Central memory CD8-positive, alpha-beta T cell (primary cell): ENCODE measurements at regions not wholly inside any gene's neighbourhood (a gene's known extent, or its start where the extent isn't known, plus 50 kb on each side); places are given as distances from the start of the nearest gene placed in this dataset.

Experiments used
- ATAC-seq: fragments of 150-1000 bp; cut with Tn5 transposase; replicated peaks from 2 replicates; pipeline ENCODE4 v1.10.0; 2022; ENCODE audit warnings: mild to moderate bottlenecking, moderate FRiP score, moderate number of reproducible peaks; ENCODE audit not compliant: poor library complexity, severe bottlenecking; ENCODE audit errors: extremely low read depth
- DNase-seq, 2 donors: peaks; one replicate each; pipeline ENCODE4 v3.0.0; 2021; ENCODE audit warnings: low spot score in 2 of 2
- H3K27ac Mint-ChIP-seq: one replicate; pipeline ENCODE4 v1.8.0; 2022; ENCODE audit warnings: low read depth, mild to moderate bottlenecking, moderate library complexity, mixed read lengths
- H3K27me3 Mint-ChIP-seq: one replicate; pipeline ENCODE4 v1.8.0; 2022; ENCODE audit warnings: mixed read lengths
- H3K36me3 Mint-ChIP-seq: one replicate; pipeline ENCODE4 v1.8.0; 2022; ENCODE audit warnings: mild to moderate bottlenecking, moderate library complexity, mixed read lengths; ENCODE audit not compliant: insufficient read depth
- H3K4me1 Mint-ChIP-seq: one replicate; pipeline ENCODE4 v1.8.0; 2022; ENCODE audit warnings: mixed read lengths
- H3K4me3 Mint-ChIP-seq: one replicate; pipeline ENCODE4 v1.8.0; 2022; ENCODE audit warnings: mild to moderate bottlenecking, moderate library complexity, mixed read lengths
- H3K9me3 Mint-ChIP-seq: one replicate; pipeline ENCODE4 v1.8.0; 2022; ENCODE audit warnings: mixed read lengths

- ATAC-seq (no peak), DNase-seq (no peak)
- Mint-ChIP-seq H3K4me3 (no peak overlapping the region), H3K4me1 (peaks cover 4% of the 10 kb centered on the region), H3K27ac (no peak overlapping the region), H3K36me3 (no peaks in the 10 kb centered on the region), H3K9me3 (no peaks in the 10 kb centered on the region), H3K27me3 (no peaks in the 10 kb centered on the region)
These were observed 62.8 kb downstream of the FAM9B start for GRCh38 chrX:8971116-8971515.

- Mint-ChIP-seq H3K4me1 (peaks cover 4% of the 10 kb centered on the region), H3K27ac (no peak overlapping the region), H3K9me3 (no peaks in the 10 kb centered on the region), H3K36me3 (no peaks in the 10 kb centered on the region), H3K4me3 (no peak overlapping the region), H3K27me3 (no peaks in the 10 kb centered on the region)
- ATAC-seq (no peak), DNase-seq (no peak)
These were observed 64.5 kb downstream of the FAM9B start for GRCh38 chrX:8969378-8969777.

- no peak overlapping the region for H3K27ac Mint-ChIP-seq
- H3K4me3 Mint-ChIP-seq: no peak overlapping the region
- no peaks in the 10 kb centered on the region for H3K36me3 Mint-ChIP-seq
- no peaks in the 10 kb centered on the region for H3K27me3 Mint-ChIP-seq
- DNase-seq (no peak), ATAC-seq (no peak)
- no peaks in the 10 kb centered on the region for H3K9me3 Mint-ChIP-seq
- peaks cover 4% of the 10 kb centered on the region for H3K4me1 Mint-ChIP-seq
These were observed 66.5 kb downstream of the FAM9B start for GRCh38 chrX:8967461-8967860.

- Mint-ChIP-seq H3K4me3 (no peak overlapping the region), H3K27ac (no peak overlapping the region), H3K36me3 (no peaks in the 10 kb centered on the region), H3K27me3 (peaks cover 31% of the 10 kb centered on the region), H3K4me1 (no peaks in the 10 kb centered on the region), H3K9me3 (no peaks in the 10 kb centered on the region)
- no peak for ATAC-seq
- DNase-seq: no peak
These were observed 72.9 kb downstream of the FAM9B start for GRCh38 chrX:8960957-8961468.

- no peaks in the 10 kb centered on the region for H3K9me3 Mint-ChIP-seq
- H3K27me3 Mint-ChIP-seq: peaks cover 31% of the 10 kb centered on the region
- DNase-seq (no peak), ATAC-seq (no peak)
- H3K4me1 Mint-ChIP-seq: no peaks in the 10 kb centered on the region
- no peak overlapping the region for H3K27ac Mint-ChIP-seq
- H3K4me3 Mint-ChIP-seq: no peak overlapping the region
- no peaks in the 10 kb centered on the region for H3K36me3 Mint-ChIP-seq
These were observed 78.4 kb downstream of the FAM9B start for GRCh38 chrX:8955511-8955910.

- no peak overlapping the region for H3K27ac Mint-ChIP-seq
- ATAC-seq (no peak), DNase-seq (no peak)
These were observed 87.4 kb downstream of the FAM9B start for GRCh38 chrX:8946563-8946962.

GRCh38 chrX:8939322-8939721 lies 94.6 kb downstream of the FAM9B start:
- Mint-ChIP-seq H3K36me3 (no peaks in the 10 kb centered on the region), H3K4me1 (no peaks in the 10 kb centered on the region), H3K4me3 (no peak overlapping the region), H3K27me3 (peaks cover 19% of the 10 kb centered on the region), H3K27ac (no peak overlapping the region), H3K9me3 (no peaks in the 10 kb centered on the region)
- DNase-seq (no peak), ATAC-seq (no peak)

More at GRCh38 chrX:8946563-8946962, 87.4 kb downstream of the FAM9B start:
- Mint-ChIP-seq H3K4me1 (no peaks in the 10 kb centered on the region), H3K4me3 (no peak overlapping the region), H3K36me3 (peaks cover 2% of the 10 kb centered on the region), H3K9me3 (no peaks in the 10 kb centered on the region), H3K27me3 (peaks cover 18% of the 10 kb centered on the region)

GRCh38 chrX:8927701-8928100 lies 106.2 kb downstream of the FAM9B start:
- no peak for DNase-seq
- H3K4me1 Mint-ChIP-seq: no peaks in the 10 kb centered on the region
- H3K27me3 Mint-ChIP-seq: peaks cover 32% of the 10 kb centered on the region
- no peak overlapping the region for H3K27ac Mint-ChIP-seq
- H3K9me3 Mint-ChIP-seq: no peaks in the 10 kb centered on the region
- no peaks in the 10 kb centered on the region for H3K36me3 Mint-ChIP-seq
- H3K4me3 Mint-ChIP-seq: no peak overlapping the region
- ATAC-seq: no peak

- H3K27ac Mint-ChIP-seq: no peak overlapping the region
- no peaks in the 10 kb centered on the region for H3K36me3 Mint-ChIP-seq
- no peaks in the 10 kb centered on the region for H3K4me1 Mint-ChIP-seq
- ATAC-seq (no peak), DNase-seq (no peak)
- H3K4me3 Mint-ChIP-seq: no peak overlapping the region
- no peaks in the 10 kb centered on the region for H3K9me3 Mint-ChIP-seq
- peaks cover 37% of the 10 kb centered on the region for H3K27me3 Mint-ChIP-seq
These were observed 106.8 kb downstream of the FAM9B start for GRCh38 chrX:8927066-8927635.

GRCh38 chrX:8921615-8922014 lies 112.3 kb downstream of the FAM9B start:
- Mint-ChIP-seq H3K9me3 (no peaks in the 10 kb centered on the region), H3K4me3 (no peak overlapping the region), H3K27ac (no peak overlapping the region), H3K36me3 (no peaks in the 10 kb centered on the region), H3K27me3 (peaks cover 37% of the 10 kb centered on the region), H3K4me1 (no peaks in the 10 kb centered on the region)
- DNase-seq (no peak), ATAC-seq (no peak)

GRCh38 chrX:8919801-8920200 lies 114.1 kb downstream of the FAM9B start:
- H3K27me3 Mint-ChIP-seq: peaks cover 25% of the 10 kb centered on the region

GRCh38 chrX:8916697-8917096 lies 115.5 kb upstream of the FAM9A start:
- no peak overlapping the region for H3K4me3 Mint-ChIP-seq
- H3K4me1 Mint-ChIP-seq: no peaks in the 10 kb centered on the region
- no peaks in the 10 kb centered on the region for H3K36me3 Mint-ChIP-seq
- DNase-seq: no peak
- no peak overlapping the region for H3K27ac Mint-ChIP-seq
- no peaks in the 10 kb centered on the region for H3K9me3 Mint-ChIP-seq
- H3K27me3 Mint-ChIP-seq: peaks cover 1% of the 10 kb centered on the region
- ATAC-seq: no peak

More at GRCh38 chrX:8919801-8920200, 114.1 kb downstream of the FAM9B start:
- no peaks in the 10 kb centered on the region for H3K9me3 Mint-ChIP-seq
- ATAC-seq (no peak), DNase-seq (no peak)
- H3K4me3 Mint-ChIP-seq: no peak overlapping the region
- no peak overlapping the region for H3K27ac Mint-ChIP-seq
- no peaks in the 10 kb centered on the region for H3K36me3 Mint-ChIP-seq
- H3K4me1 Mint-ChIP-seq: no peaks in the 10 kb centered on the region

GRCh38 chrX:8914681-8915080 lies 113.5 kb upstream of the FAM9A start:
- no peak overlapping the region for H3K4me3 Mint-ChIP-seq
- H3K4me1 Mint-ChIP-seq: no peaks in the 10 kb centered on the region
- DNase-seq (no peak), ATAC-seq (no peak)
- H3K27me3 Mint-ChIP-seq: peaks cover 15% of the 10 kb centered on the region
- H3K27ac Mint-ChIP-seq: no peak overlapping the region
- H3K9me3 Mint-ChIP-seq: no peaks in the 10 kb centered on the region
- no peaks in the 10 kb centered on the region for H3K36me3 Mint-ChIP-seq
